RWPE1 (cell line): ENCODE measurements at regions not wholly inside any gene's neighbourhood (a gene's known extent, or its start where the extent isn't known, plus 50 kb on each side); places are given as distances from the start of the nearest gene placed in this dataset.

ENCODE experiments used
- CTCF ChIA-PET: fragments of 350-600 bp; sonication (Branson Sonifier 250); formaldehyde crosslinking; extraction: SDS; loops from one replicate; lab custom pipeline; 2021; lab: Yijun Ruan, JAX
- POLR2A ChIA-PET: fragments of 400-600 bp; formaldehyde crosslinking; extraction: SDS; loops from one replicate; lab custom pipeline; 2020; ENCODE audit warnings: antibody characterized with exemption; ENCODE audit not compliant: low non-redundant PET; lab: Yijun Ruan, JAX
- DNase-seq: peaks from one replicate; pipeline ENCODE4 v3.0.0; 2012; ENCODE audit warnings: low spot score
- H3K27ac ChIP-seq: fragments of 450-650 bp; 2 replicates; pipeline ENCODE4 v1.5.1; 2017
- CTCF ChIP-seq: fragments of 450-650 bp; conservative IDR thresholded peaks from 2 replicates; pipeline ENCODE4 v1.5.1; 2017; ENCODE audit warnings: low read depth, mild to moderate bottlenecking

DNA sequence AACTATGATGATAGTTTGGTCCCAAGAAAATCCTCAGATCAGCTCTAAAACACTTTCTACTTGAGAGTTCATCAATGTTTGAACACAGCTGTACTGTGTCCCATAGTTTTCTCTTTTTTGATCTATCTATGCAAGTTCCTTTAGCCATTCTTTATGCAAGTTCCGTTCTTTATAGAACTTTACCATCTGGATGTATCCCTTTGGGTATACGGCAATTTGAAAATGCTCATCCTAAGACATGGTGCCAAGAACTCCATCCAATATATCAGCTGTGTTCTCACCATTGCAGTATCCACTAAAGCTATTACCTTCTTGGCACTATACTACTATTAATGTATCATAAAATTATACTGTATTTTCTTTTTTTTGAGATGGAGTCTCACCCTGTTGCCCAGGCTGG, 276.9 kb downstream of the NOVA1 start:
- POLR2A ChIA-PET = no interaction called here
- H3K27ac ChIP-seq = no peak overlapping the region
- no peak for DNase-seq
- TF ChIP-seq CTCF = no peak
- CTCF ChIA-PET = no interaction called here

DNA sequence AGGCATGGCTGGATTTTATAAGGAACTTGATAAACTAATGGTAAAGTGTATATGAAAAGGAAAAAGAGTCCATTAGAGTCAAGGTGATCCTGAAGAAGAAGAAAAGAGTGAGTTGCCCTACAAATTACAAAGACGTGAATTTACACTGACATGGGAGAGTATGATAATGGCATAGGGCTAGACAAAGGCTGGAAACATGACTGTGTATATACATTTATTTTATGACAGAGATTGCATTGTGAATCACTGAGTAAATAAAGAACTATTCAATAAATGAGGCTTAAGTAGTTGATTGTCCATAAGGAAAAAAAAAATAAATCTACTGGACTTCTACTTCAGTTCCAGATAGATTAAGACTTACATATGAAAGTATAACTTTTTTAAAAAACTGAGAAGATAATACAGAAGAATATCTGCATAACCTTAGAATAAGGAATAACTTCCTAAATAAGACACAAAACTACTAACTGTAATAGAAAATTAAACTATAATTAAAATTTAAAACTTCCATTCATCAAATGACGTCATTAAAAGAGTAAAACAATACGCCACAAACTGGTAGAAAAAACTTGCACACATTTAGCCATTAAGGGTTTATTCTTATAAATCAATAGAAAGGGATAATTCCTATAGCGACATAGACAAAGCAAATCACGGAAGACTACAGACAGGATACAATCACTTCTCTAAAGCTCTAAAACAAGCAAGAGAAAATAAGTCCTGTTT, 278.5 kb downstream of the NOVA1 start:
- ChIA-PET POLR2A (no interaction called here), CTCF (no interaction called here)
- TF ChIP-seq CTCF = no peak
- no peak for DNase-seq
- H3K27ac ChIP-seq = no peak overlapping the region

DNA sequence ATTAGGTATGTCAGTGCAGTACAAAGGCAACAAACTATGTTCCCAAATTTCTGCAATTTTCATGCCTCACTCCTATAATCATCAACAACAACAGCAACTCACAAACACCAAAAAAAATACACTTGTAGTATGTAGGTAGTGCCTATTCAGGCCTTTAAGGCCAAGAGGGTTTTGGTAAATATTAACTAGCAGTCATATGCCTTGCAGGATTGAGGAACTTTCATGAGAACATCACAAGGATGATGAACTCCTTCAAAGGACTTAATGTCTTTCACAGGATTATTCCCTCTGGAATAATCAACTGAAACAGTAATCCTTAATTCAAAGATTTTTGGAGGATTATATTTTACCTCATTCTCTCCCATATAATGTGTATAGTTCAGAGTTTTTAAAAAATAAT, 293.8 kb downstream of the NOVA1 start:
- H3K27ac ChIP-seq = no peak overlapping the region
- CTCF ChIA-PET = no interaction called here
- POLR2A ChIA-PET = no interaction called here
- DNase-seq = no peak
- no peak for TF ChIP-seq CTCF

GRCh38 chr14:26293909-26294308, 303.9 kb downstream of the NOVA1 start:
- DNase-seq = no peak
- ChIA-PET POLR2A (no interaction called here), CTCF (no interaction called here)
- H3K27ac ChIP-seq = no peak overlapping the region
- no peak for TF ChIP-seq CTCF

DNA sequence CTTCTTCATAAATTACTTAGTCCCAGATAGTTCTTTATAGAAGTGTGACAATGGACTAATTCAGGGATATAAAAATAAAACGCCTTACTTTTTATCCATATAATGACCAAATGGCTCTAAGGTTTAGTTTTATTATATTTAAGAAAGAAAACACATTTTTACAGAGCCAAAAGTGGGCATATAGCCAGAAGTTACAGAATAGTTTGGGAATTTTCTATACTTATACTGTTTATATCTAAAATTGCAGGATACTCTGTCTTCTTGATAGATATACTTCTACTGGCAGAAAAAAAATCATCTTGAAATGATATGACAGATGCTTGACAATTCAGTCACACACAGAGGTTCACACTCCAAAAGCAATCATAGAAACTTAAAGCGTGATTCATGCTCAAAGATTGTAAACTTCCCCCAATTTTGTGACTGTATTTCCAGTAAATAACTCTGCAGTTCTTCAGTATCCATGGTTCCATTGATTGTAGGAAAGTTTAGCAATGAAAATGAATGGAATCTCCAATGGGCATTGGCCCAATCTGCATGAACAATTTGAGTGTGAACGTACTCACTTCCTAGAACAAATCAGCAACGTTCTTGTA, 307.8 kb downstream of the NOVA1 start:
- ChIA-PET POLR2A (no interaction called here), CTCF (no interaction called here)
- no peak for TF ChIP-seq CTCF
- no peak for DNase-seq
- no peak overlapping the region for H3K27ac ChIP-seq

GRCh38 chr14:26286913-26287205, 311.0 kb downstream of the NOVA1 start:
- ChIA-PET POLR2A (no interaction called here), CTCF (no interaction called here)
- TF ChIP-seq CTCF = no peak
- DNase-seq = no peak
- H3K27ac ChIP-seq = no peak overlapping the region
